CD4-positive, alpha-beta memory T cell (primary cell): ENCODE measurements at regions not wholly inside any gene's neighbourhood (a gene's known extent, or its start where the extent isn't known, plus 50 kb on each side); places are given as distances from the start of the nearest gene placed in this dataset.

Source experiments
- CTCF ChIA-PET: fragments of 350-600 bp; sonication (Branson Sonifier 250); formaldehyde crosslinking; loops from one replicate; lab custom pipeline; 2021; ENCODE audit warnings: inconsistent platforms; ENCODE audit not compliant: partially characterized antibody; lab: Charles Lee
- POLR2A ChIA-PET: fragments of 350-600 bp; sonication (Branson Sonifier 250); formaldehyde crosslinking; loops from one replicate; lab custom pipeline; 2021; ENCODE audit not compliant: partially characterized antibody; lab: Charles Lee
- DNase-seq, 5 donors: peaks; one replicate each; pipeline versions ENCODE4 v3.0.0 to v3.0.0-alpha.2; 2020 to 2022; ENCODE audit warnings: mixed read lengths in 1 of 5
- H3K27ac ChIP-seq: one replicate; pipeline ENCODE4 v1.7.0; 2013; ENCODE audit warnings: low read depth, low read length
- H3K27me3 ChIP-seq: 2 replicates; pipeline ENCODE4 v1.7.0; 2013; ENCODE audit warnings: mild to moderate bottlenecking, low read length, moderate library complexity; ENCODE audit not compliant: insufficient read depth
- H3K36me3 ChIP-seq: 2 replicates; pipeline ENCODE4 v1.7.0; 2013; ENCODE audit warnings: mild to moderate bottlenecking, low read length, moderate library complexity; ENCODE audit not compliant: insufficient read depth
- H3K4me1 ChIP-seq: 2 replicates; pipeline ENCODE4 v1.7.0; 2013; ENCODE audit warnings: mild to moderate bottlenecking, low read length, moderate library complexity; ENCODE audit not compliant: insufficient read depth
- H3K4me3 ChIP-seq, 2 donors: one replicate each; pipeline ENCODE4 v1.7.0; 2013; ENCODE audit warnings: low read length in 2 of 2, mild to moderate bottlenecking in 1 of 2
- H3K9me3 ChIP-seq, 2 donors: one replicate each; pipeline ENCODE4 v1.7.0; 2013; ENCODE audit warnings: low read length in 2 of 2, control low read depth in 1 of 2; ENCODE audit not compliant: control insufficient read depth in 1 of 2
- H3K27ac Mint-ChIP-seq, 7 donors: one replicate each; pipeline ENCODE4 v1.8.0; 2020 to 2021; ENCODE audit warnings: mixed read lengths in 7 of 7, mild to moderate bottlenecking in 6 of 7, inconsistent platforms in 3 of 7, moderate library complexity in 3 of 7
- H3K27me3 Mint-ChIP-seq, 2 donors: one replicate each; pipeline ENCODE4 v1.8.0; 2020 to 2021; ENCODE audit warnings: mixed read lengths in 2 of 2
- H3K36me3 Mint-ChIP-seq, 2 donors: one replicate each; pipeline ENCODE4 v1.8.0; 2020 to 2021; ENCODE audit warnings: mixed read lengths in 2 of 2, inconsistent platforms in 1 of 2, mild to moderate bottlenecking in 1 of 2
- H3K4me1 Mint-ChIP-seq, 4 donors: one replicate each; pipeline ENCODE4 v1.8.0; 2020 to 2021; ENCODE audit warnings: mixed read lengths in 4 of 4, mild to moderate bottlenecking in 1 of 4
- H3K4me3 Mint-ChIP-seq, 8 donors: one replicate each; pipeline ENCODE4 v1.8.0; 2020 to 2021; ENCODE audit warnings: mixed read lengths in 8 of 8, mild to moderate bottlenecking in 7 of 8, moderate library complexity in 6 of 8, inconsistent platforms in 3 of 8
- H3K9me3 Mint-ChIP-seq, 8 donors: one replicate each; pipeline ENCODE4 v1.8.0; 2020 to 2021; ENCODE audit warnings: mixed read lengths in 8 of 8, mild to moderate bottlenecking in 5 of 8, inconsistent platforms in 3 of 8, moderate library complexity in 1 of 8
- intact Hi-C: fragments of 100-400 bp; cut with micrococcal nuclease; formaldehyde crosslinking; loops from one replicate; pipeline ENCODE4 v1.15.1; 2023

DNA sequence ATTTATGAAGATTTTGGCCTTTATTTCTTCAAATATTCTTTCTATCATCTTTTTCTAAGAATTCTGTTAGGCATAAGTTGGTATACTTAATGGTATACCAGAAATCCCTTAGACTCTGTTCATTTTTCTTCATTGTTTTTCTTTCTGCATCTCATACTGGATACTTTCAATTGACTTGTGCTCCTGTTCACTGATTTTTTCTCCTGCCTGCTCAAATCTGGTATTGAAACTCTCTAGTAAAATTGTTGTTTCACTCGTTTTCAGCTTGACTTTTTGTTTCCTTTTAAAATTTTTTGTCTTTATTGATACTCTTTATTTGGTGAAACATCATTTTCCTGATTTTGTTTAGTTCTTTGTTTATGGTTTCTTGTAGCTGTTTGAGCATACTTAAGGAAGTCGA is 243.2 kb downstream of the TRIB2 start:
- no peak overlapping the region for H3K4me3 ChIP-seq
- H3K9me3 ChIP-seq = no peaks in the 10 kb centered on the region
- no peaks in the 10 kb centered on the region for H3K27me3 ChIP-seq
- H3K27ac ChIP-seq = no peak overlapping the region
- ChIA-PET CTCF (no interaction called here), POLR2A (no interaction called here)
- Mint-ChIP-seq H3K4me1 (peaks cover 0 to 14% (median 4%) of the 10 kb centered on the region in 4 donors), H3K27ac (no peak overlapping the region), H3K27me3 (no peaks in the 10 kb centered on the region), H3K4me3 (no peak overlapping the region), H3K36me3 (no peaks in the 10 kb centered on the region), H3K9me3 (peaks cover 0 to 9% (median 2%) of the 10 kb centered on the region in 8 donors)
- intact Hi-C loops = no loop called here
- peaks cover 4% of the 10 kb centered on the region for H3K4me1 ChIP-seq
- no peak for DNase-seq
- H3K36me3 ChIP-seq = no peaks in the 10 kb centered on the region

DNA sequence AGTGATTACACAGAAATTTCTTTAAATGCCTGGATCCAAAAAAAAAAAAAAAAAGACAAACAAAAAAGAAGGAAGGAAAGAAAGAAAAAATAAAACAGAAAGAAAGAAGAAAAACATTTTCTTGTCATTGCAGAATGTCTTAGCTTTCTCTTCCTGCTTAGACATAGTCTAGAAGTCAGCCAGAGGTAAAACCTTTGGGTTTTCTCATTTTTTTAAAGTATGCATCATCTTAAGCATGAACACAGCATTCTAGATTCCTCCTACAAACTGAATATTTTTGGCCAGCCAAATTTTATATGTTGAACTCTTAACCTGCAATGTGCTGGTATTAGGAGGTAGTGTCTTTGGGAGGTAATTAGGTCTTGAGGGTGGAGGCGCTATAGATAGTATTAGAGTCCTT is 243.9 kb downstream of the TRIB2 start:
- peaks cover 0 to 8% (median 2%) of the 10 kb centered on the region in 8 donors for H3K9me3 Mint-ChIP-seq
- no peak for DNase-seq
- intact Hi-C loops = no loop called here
- Histone ChIP-seq H3K27me3 (no peaks in the 10 kb centered on the region), H3K4me3 (no peak overlapping the region), H3K36me3 (no peaks in the 10 kb centered on the region), H3K9me3 (no peaks in the 10 kb centered on the region), H3K27ac (no peak overlapping the region), H3K4me1 (peaks cover 11% of the 10 kb centered on the region)
- CTCF ChIA-PET = no interaction called here
- H3K27me3 Mint-ChIP-seq = no peaks in the 10 kb centered on the region
- no peak overlapping the region for H3K4me3 Mint-ChIP-seq
- H3K27ac Mint-ChIP-seq = no peak overlapping the region
- H3K36me3 Mint-ChIP-seq = no peaks in the 10 kb centered on the region
- peaks cover 7 to 21% (median 10%) of the 10 kb centered on the region in 4 donors for H3K4me1 Mint-ChIP-seq
- POLR2A ChIA-PET = no interaction called here

DNA sequence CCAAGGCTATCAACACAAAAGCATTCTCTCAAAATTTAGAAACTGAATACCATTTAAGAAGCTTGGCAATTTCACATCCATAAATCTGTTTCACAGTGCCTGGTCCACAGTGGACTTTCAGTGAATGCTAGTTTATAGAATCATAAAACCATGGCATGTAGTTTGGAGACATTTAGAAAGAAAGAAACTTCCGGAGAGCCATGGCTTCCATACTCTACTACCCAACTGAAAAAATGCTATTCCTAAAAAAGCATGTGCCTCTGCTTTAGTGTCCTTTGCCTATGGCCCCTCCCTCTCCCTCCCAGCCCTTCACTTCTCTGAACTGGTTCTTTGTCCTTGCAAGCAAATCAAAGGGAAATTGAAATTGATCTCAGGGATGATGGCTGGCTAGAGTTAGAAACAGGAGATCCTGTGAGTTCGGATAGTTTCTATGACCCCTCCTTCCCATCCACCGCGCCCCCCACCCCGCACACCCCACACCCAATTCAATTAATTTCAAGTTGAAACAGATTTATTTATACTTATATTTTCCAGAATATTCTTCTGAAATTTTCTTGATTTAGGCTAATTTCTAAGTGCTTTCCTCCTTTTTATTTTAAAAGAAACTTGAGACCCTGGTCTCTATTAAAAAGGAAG is 248.3 kb downstream of the TRIB2 start:
- H3K27ac ChIP-seq = no peak overlapping the region
- no peaks in the 10 kb centered on the region for H3K9me3 ChIP-seq
- no peak overlapping the region for H3K4me3 ChIP-seq
- POLR2A ChIA-PET = interaction anchor here (0.8 to 1.2 kb wide), 2 partner anchors 108 to 248 kb away, joined by 4 to 5 read pairs; partner anchors contain the start of gene TRIB2
- Mint-ChIP-seq H3K27ac (no peak overlapping the region), H3K4me1 (peaks cover 15 to 42% (median 29%) of the 10 kb centered on the region in 4 donors), H3K27me3 (no peaks in the 10 kb centered on the region), H3K36me3 (no peaks in the 10 kb centered on the region), H3K9me3 (peaks cover 0 to 3% (median under 1%) of the 10 kb centered on the region in 8 donors), H3K4me3 (peak overlapping the region in 6 of 8 donors; percentile 1 to 59 (median 54))
- CTCF ChIA-PET = no interaction called here
- no peaks in the 10 kb centered on the region for H3K27me3 ChIP-seq
- DNase-seq = no peak
- H3K36me3 ChIP-seq = no peaks in the 10 kb centered on the region
- intact Hi-C loops = no loop called here
- peaks cover 29% of the 10 kb centered on the region for H3K4me1 ChIP-seq

DNA sequence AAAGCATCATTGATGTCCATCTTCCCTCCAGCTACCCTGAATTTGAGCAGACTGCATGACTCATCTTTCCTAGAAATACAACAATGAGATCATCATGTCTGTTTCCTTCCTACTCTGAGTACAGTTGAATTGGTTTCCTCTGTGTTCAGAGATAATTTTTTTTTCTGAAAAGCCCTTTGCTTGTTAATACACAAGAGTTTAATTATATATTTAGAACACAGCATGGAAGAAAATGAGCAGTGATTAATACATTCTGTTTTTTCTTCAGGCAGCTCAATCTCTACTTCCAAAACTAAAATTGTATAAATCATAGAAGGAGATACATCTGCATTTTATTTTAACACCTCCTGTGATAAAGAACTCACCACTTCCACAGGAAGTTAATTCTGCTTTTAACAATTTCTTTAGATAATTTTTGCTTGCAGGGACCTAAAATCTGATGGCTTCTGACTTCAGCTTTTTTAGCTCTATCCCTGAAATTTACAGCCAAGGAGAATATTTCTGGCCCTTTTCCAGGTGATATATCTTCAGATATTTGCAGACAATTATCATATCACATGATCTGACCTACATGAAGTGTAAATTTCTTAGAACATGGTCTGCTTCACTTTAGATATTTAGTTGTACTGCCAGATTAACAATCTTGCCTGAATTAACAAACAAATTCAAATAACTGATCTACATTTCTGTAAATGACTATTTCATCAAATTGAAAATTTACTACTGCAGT is 249.0 kb downstream of the TRIB2 start:
- POLR2A ChIA-PET = interaction anchor here (0.8 to 1.2 kb wide), 2 partner anchors 109 to 249 kb away, joined by 4 to 5 read pairs; partner anchors contain the start of gene TRIB2
- Mint-ChIP-seq H3K36me3 (no peaks in the 10 kb centered on the region), H3K27ac (peak overlapping the region in 4 of 7 donors; percentile 12 to 77 (median 66)), H3K4me1 (peaks cover 15 to 42% (median 29%) of the 10 kb centered on the region in 4 donors), H3K27me3 (no peaks in the 10 kb centered on the region), H3K4me3 (peak overlapping the region in 6 of 8 donors; percentile 1 to 59 (median 52)), H3K9me3 (peaks cover 0 to 2% (median 0%) of the 10 kb centered on the region in 8 donors)
- Histone ChIP-seq H3K4me3 (no peak overlapping the region), H3K9me3 (no peaks in the 10 kb centered on the region), H3K27ac (no peak overlapping the region), H3K27me3 (no peaks in the 10 kb centered on the region), H3K4me1 (peaks cover 29% of the 10 kb centered on the region), H3K36me3 (no peaks in the 10 kb centered on the region)
- DNase-seq = peak in 4 of 5 donors; percentile 12 to 37 (median 28)
- intact Hi-C loops = no loop called here
- CTCF ChIA-PET = no interaction called here

DNA sequence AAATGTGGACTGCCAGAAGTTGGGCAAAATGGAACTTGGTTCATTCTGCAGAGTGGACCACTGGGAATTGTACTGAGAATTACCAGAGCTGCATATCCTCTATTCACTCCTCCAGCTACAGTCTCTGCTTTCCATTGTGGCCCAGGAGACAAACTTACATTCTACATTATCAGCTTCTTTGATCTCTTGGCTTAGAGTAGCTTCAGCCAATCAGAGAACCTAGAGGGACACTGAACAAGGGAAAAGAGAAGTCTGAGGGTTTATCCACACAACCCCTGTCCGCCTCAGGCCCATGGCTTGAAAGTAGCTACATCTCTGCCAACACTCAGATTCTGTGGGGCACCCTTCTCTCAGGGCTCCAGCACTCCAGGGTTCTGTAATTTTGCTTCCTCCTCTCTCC is 251.1 kb downstream of the TRIB2 start:
- Histone ChIP-seq H3K4me1 (peaks cover 29% of the 10 kb centered on the region), H3K9me3 (no peaks in the 10 kb centered on the region), H3K4me3 (no peak overlapping the region), H3K36me3 (no peaks in the 10 kb centered on the region), H3K27ac (no peak overlapping the region), H3K27me3 (no peaks in the 10 kb centered on the region)
- Mint-ChIP-seq H3K4me1 (peaks cover 15 to 35% (median 26%) of the 10 kb centered on the region in 4 donors), H3K27ac (no peak overlapping the region), H3K27me3 (peaks cover 0 to 4% of the 10 kb centered on the region in 2 donors), H3K9me3 (peaks cover 0 to 2% (median 0%) of the 10 kb centered on the region in 8 donors), H3K4me3 (no peak overlapping the region), H3K36me3 (no peaks in the 10 kb centered on the region)
- POLR2A ChIA-PET = no interaction called here
- CTCF ChIA-PET = interaction anchor here (1.7 to 2.7 kb wide), 2 partner anchors 38 to 39 kb away, joined by 5 to 7 read pairs; no protein-coding TSS in a partner anchor
- intact Hi-C loops = no loop called here
- DNase-seq = no peak

DNA sequence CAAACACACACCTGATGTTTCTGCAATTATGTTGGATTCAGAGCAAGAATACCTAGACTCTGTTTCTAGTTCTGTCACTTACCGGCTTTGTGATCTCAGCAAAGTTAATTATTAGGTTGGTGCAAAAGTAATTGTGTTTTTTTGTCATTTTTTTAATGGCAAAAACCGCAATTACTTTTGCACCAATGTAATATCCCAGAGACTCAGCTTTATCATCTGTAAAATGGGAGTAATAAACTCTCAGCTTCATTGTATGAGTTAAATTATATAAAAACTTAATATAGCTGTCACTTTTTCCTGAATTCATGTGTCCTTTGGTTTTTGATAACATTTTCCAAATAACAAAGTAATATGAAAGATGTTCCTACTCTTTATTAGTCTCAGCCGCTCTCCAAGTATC is 251.7 kb downstream of the TRIB2 start:
- intact Hi-C loops = no loop called here
- Histone ChIP-seq H3K36me3 (no peaks in the 10 kb centered on the region), H3K27me3 (no peaks in the 10 kb centered on the region), H3K9me3 (no peaks in the 10 kb centered on the region), H3K27ac (no peak overlapping the region), H3K4me1 (peaks cover 29% of the 10 kb centered on the region), H3K4me3 (no peak overlapping the region)
- DNase-seq = no peak
- H3K4me1 Mint-ChIP-seq = peaks cover 15 to 35% (median 26%) of the 10 kb centered on the region in 4 donors
- H3K4me3 Mint-ChIP-seq = no peak overlapping the region
- POLR2A ChIA-PET = no interaction called here
- H3K36me3 Mint-ChIP-seq = no peaks in the 10 kb centered on the region
- peaks cover 0 to 2% (median 0%) of the 10 kb centered on the region in 8 donors for H3K9me3 Mint-ChIP-seq
- peak overlapping the region in 1 of 7 donors; percentile 46 for H3K27ac Mint-ChIP-seq
- CTCF ChIA-PET = interaction anchor here (1.7 to 2.7 kb wide), 2 partner anchors 39 kb away, joined by 5 to 7 read pairs; no protein-coding TSS in a partner anchor
- H3K27me3 Mint-ChIP-seq = peaks cover 0 to 4% of the 10 kb centered on the region in 2 donors

DNA sequence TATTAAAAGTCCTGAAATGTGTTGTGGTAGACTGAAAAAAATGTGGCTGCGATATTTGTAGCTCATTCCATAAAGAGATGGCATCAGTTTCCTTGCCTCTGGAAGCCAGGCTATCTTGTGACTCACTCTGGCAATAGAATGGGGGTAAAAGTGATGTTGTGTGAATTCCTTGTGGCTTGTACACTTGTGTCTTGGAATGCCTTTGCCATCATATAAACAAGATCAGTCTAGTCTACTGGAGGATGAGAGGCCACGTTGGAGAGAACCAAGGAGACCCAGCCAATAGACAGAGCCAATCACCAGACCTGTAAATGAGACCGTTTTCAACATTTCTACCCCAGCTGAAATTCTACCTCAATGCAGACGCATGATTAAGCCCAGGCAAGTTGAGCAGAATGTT is 254.1 kb downstream of the TRIB2 start:
- Histone ChIP-seq H3K27ac (no peak overlapping the region), H3K9me3 (no peaks in the 10 kb centered on the region), H3K4me3 (no peak overlapping the region), H3K36me3 (no peaks in the 10 kb centered on the region), H3K4me1 (peaks cover 16% of the 10 kb centered on the region), H3K27me3 (no peaks in the 10 kb centered on the region)
- Mint-ChIP-seq H3K9me3 (peaks cover 0 to 7% (median 0%) of the 10 kb centered on the region in 8 donors), H3K27ac (no peak overlapping the region), H3K4me3 (no peak overlapping the region), H3K36me3 (no peaks in the 10 kb centered on the region), H3K27me3 (peaks cover 1 to 4% of the 10 kb centered on the region in 2 donors), H3K4me1 (peaks cover 6 to 21% (median 15%) of the 10 kb centered on the region in 4 donors)
- CTCF ChIA-PET = interaction anchor here (1.4 kb wide), 1 partner anchor 40 kb away, joined by 4 read pairs; no protein-coding TSS in a partner anchor
- POLR2A ChIA-PET = no interaction called here
- intact Hi-C loops = no loop called here
- no peak for DNase-seq
